ENCODE measurements at regions not wholly inside any gene's neighbourhood (a gene's known extent, or its start where the extent isn't known, plus 50 kb on each side); places are given as distances from the start of the nearest gene placed in this dataset.

DNA sequence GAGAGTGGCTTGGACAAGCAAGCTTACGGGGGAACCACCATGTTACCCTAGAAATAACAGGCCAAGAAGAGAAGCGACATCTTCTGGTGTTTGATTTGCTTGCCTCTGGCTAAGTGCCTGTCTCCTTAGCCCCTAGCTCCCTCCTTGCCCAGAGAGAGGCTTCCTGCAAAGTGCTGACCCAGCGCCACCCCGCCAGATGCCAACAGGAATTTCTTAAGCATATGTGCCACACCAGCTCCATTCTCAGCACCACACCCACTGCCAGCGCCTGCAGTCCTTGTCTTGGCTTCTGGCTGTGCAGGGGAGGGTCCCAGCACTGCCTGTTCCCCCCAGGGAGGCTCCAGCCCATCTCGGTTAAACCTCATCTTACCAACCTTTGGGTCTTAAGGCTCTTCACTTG lies 74.2 kb upstream of the NCOR2 start (continued):
- TF ChIP-seq, protein P1, sequence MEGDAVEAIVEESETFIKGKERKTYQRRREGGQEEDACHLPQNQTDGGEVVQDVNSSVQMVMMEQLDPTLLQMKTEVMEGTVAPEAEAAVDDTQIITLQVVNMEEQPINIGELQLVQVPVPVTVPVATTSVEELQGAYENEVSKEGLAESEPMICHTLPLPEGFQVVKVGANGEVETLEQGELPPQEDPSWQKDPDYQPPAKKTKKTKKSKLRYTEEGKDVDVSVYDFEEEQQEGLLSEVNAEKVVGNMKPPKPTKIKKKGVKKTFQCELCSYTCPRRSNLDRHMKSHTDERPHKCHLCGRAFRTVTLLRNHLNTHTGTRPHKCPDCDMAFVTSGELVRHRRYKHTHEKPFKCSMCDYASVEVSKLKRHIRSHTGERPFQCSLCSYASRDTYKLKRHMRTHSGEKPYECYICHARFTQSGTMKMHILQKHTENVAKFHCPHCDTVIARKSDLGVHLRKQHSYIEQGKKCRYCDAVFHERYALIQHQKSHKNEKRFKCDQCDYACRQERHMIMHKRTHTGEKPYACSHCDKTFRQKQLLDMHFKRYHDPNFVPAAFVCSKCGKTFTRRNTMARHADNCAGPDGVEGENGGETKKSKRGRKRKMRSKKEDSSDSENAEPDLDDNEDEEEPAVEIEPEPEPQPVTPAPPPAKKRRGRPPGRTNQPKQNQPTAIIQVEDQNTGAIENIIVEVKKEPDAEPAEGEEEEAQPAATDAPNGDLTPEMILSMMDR (IDR thresholded peaks at IDR 0.05; ENCODE audit: low read depth, low read length, missing input control) = no peak
- TF ChIP-seq, protein P2, sequence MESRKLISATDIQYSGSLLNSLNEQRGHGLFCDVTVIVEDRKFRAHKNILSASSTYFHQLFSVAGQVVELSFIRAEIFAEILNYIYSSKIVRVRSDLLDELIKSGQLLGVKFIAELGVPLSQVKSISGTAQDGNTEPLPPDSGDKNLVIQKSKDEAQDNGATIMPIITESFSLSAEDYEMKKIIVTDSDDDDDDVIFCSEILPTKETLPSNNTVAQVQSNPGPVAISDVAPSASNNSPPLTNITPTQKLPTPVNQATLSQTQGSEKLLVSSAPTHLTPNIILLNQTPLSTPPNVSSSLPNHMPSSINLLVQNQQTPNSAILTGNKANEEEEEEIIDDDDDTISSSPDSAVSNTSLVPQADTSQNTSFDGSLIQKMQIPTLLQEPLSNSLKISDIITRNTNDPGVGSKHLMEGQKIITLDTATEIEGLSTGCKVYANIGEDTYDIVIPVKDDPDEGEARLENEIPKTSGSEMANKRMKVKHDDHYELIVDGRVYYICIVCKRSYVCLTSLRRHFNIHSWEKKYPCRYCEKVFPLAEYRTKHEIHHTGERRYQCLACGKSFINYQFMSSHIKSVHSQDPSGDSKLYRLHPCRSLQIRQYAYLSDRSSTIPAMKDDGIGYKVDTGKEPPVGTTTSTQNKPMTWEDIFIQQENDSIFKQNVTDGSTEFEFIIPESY (IDR thresholded peaks at IDR 0.05) = no peak

DNA sequence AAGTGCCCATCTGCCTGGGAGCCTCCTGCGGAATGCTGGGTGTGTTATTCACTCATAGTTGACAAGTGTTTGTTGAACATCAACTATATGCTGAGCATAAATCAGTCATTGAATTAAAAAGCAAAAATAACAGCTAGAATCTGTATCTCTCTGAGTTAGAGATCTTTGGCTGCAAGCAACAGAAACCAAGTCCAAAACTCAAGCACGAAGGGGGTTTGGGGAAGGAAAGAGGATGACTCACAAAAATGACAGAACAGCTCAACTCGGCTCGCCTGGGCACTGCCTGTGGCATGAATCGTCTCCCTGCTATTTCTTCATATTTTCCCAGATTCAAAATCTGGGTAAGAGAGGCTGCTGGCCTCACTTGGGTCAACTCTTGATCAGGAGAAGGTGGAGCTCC lies 72.6 kb upstream of the NCOR2 start:
- no peak overlapping the region for H3K4me3 ChIP-seq (ENCODE audit: low read depth in 1 of 3, low read length in 3 of 3)
- H3K4me1 ChIP-seq (ENCODE audit: control insufficient read depth in 4 of 4, insufficient read depth in 4 of 4, low read length in 3 of 4) = no peaks in the 10 kb centered on the region
- H3K36me3 ChIP-seq (ENCODE audit: control insufficient read depth in 4 of 4, insufficient read depth in 3 of 4, low read depth in 1 of 4, low read length in 3 of 4) = no peaks in the 10 kb centered on the region
- DNase-seq (ENCODE audit: low spot score) = no peak
- no peaks in the 10 kb centered on the region for H3K9me3 ChIP-seq (ENCODE audit: control insufficient read depth in 4 of 4, low read length in 3 of 4)
- WGBS = 77% methylated on average over 5 of the region's 5 CpGs
- TF ChIP-seq FOXA2 (IDR thresholded peaks at IDR 0.05) (no peak), HNF4A (conservative IDR thresholded peaks at IDR 0.05) (no peak), EGR1 (IDR thresholded peaks at IDR 0.05; ENCODE audit: low read depth in 2 of 2) (no peak), SP1 (IDR thresholded peaks at IDR 0.05) (no peak), FOXA1 (IDR thresholded peaks at IDR 0.05) (no peak), HNF4G (IDR thresholded peaks at IDR 0.05) (no peak), TAF1 (conservative IDR thresholded peaks at IDR 0.05) (no peak), YY1 (IDR thresholded peaks at IDR 0.05) (no peak), RAD21 (IDR thresholded peaks at IDR 0.05) (no peak), GABPA (IDR thresholded peaks at IDR 0.05 in 1 of 2, conservative IDR thresholded peaks at IDR 0.05 in 1 of 2) (no peak), NR2F2 (IDR thresholded peaks at IDR 0.05) (no peak), RXRA (IDR thresholded peaks at IDR 0.05) (no peak), JUND (IDR thresholded peaks at IDR 0.05) (no peak)
- TF ChIP-seq, protein P2 (IDR thresholded peaks at IDR 0.05) = no peak
- TF ChIP-seq, protein P3, sequence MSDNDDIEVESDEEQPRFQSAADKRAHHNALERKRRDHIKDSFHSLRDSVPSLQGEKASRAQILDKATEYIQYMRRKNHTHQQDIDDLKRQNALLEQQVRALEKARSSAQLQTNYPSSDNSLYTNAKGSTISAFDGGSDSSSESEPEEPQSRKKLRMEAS (IDR thresholded peaks at IDR 0.05) = no peak
- TF ChIP-seq, protein P4, sequence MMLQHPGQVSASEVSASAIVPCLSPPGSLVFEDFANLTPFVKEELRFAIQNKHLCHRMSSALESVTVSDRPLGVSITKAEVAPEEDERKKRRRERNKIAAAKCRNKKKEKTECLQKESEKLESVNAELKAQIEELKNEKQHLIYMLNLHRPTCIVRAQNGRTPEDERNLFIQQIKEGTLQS (IDR thresholded peaks at IDR 0.05) = no peak
- TF ChIP-seq, protein P5, sequence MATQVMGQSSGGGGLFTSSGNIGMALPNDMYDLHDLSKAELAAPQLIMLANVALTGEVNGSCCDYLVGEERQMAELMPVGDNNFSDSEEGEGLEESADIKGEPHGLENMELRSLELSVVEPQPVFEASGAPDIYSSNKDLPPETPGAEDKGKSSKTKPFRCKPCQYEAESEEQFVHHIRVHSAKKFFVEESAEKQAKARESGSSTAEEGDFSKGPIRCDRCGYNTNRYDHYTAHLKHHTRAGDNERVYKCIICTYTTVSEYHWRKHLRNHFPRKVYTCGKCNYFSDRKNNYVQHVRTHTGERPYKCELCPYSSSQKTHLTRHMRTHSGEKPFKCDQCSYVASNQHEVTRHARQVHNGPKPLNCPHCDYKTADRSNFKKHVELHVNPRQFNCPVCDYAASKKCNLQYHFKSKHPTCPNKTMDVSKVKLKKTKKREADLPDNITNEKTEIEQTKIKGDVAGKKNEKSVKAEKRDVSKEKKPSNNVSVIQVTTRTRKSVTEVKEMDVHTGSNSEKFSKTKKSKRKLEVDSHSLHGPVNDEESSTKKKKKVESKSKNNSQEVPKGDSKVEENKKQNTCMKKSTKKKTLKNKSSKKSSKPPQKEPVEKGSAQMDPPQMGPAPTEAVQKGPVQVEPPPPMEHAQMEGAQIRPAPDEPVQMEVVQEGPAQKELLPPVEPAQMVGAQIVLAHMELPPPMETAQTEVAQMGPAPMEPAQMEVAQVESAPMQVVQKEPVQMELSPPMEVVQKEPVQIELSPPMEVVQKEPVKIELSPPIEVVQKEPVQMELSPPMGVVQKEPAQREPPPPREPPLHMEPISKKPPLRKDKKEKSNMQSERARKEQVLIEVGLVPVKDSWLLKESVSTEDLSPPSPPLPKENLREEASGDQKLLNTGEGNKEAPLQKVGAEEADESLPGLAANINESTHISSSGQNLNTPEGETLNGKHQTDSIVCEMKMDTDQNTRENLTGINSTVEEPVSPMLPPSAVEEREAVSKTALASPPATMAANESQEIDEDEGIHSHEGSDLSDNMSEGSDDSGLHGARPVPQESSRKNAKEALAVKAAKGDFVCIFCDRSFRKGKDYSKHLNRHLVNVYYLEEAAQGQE (IDR thresholded peaks at IDR 0.05) = no peak
- TF ChIP-seq, protein P1 (IDR thresholded peaks at IDR 0.05; ENCODE audit: low read depth, low read length, missing input control) = no peak
- no peak overlapping the region for H3K9ac ChIP-seq (ENCODE audit: low read depth in 1 of 2, low read length in 2 of 2)
- no peak overlapping the region for H3K27ac ChIP-seq (ENCODE audit: low read depth in 1 of 2, low read length in 2 of 2)
- H3K27me3 ChIP-seq (ENCODE audit: control insufficient read depth in 4 of 4, insufficient read depth in 4 of 4, low read length in 3 of 4) = no peaks in the 10 kb centered on the region

Measured in liver (tissue), 8 donors.